Muscle of arm (tissue), 1 donor: ENCODE measurements at regions not wholly inside any gene's neighbourhood (a gene's known extent, or its start where the extent isn't known, plus 50 kb on each side); places are given as distances from the start of the nearest gene placed in this dataset.

Experiments
- DNase-seq: peaks from one replicate; pipeline ENCODE4 v3.0.0-alpha.2; 2013

DNA sequence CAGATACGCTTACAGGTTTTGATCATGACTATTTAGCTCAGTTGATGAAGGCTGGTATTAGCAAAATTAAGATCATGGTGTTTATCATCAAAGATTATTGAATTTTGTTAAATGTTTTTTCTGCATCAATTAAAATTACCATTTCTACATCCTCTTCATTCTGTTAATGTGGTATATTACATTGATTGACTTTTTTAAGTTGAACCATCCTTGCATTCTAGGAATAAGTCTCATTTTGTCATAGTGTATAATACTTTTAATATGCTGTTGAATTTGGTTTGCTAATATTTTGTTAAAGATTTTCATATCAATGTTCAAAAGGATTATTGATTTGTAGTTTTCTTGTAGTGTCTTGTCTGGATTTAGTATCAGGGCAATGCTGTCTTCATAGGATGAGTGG lies 142.4 kb downstream of the LYPLAL1 start:
- no peak for DNase-seq

- no peak for DNase-seq
Observed at GRCh38 chr1:219313961-219314360, 140.3 kb downstream of the LYPLAL1 start.

DNA sequence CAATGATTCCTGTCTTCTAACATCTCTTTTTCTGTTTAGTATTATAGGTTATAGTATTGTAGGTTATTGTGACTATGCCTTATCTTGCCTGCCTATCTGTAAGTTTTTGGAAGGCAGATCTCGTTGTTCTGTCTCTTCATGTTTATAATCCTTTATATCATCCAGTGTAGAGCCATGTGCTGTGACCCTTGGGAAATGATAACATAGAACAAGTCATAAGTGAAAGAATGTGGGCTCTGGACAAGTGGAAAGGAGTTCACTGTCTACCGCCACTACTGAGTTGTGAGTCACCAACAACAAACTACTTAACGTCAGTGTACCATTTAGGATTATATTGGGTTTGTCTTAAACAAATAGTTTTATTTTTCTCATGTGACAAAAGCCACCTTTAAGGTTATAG lies 139.3 kb downstream of the LYPLAL1 start:
- DNase-seq: no peak

- DNase-seq: no peak
Observed at GRCh38 chr1:219310181-219310728, 136.6 kb downstream of the LYPLAL1 start.

GRCh38 chr1:219308367-219308766 lies 134.7 kb downstream of the LYPLAL1 start:
- DNase-seq: no peak

DNA sequence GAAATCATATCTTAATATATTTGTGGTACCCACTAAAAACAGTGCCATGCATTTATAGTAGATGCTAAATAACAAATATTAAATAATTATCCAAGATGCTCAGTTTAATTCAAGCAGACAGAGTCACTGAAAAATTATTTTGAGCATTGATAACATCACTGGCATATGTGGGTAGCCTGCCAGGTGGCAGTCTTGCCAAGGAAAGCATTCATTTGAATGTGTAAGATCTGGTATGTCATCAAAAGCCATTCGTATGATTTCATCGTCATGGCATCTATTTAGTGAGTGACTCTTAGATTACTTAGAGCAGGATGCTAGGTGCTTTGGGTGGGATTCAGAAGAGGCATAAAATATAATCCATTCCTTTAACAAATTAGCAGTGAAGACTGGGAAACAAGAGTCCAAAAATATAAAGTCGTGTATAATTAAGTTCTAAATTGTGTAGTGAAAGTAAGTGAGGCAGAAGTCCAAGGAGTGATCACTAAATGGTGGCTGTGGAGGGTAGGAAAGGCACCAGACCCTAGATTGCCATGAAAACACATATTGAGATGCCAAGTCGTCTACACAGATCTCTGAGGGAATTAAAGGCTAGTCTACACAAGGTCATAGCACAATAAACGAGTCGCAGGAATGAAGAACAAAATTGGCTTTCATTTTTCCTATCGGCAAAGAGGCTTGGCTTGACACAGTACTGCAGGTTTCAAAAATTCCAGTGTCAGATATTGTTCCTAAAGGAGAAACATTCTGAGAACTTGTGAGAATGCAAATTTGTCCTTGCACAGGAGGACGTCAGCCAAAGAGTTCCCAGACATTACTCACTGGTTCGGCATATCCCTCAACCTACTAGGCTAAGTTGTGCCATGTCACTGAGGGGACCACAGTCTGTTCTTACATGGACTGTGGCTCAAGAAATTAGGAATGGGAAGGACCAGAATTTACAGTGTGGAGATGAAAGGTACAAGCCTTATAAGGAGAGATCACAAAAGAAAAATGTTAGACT lies 130.8 kb downstream of the LYPLAL1 start:
- DNase-seq: no peak

GRCh38 chr1:219302697-219303096 lies 129.0 kb downstream of the LYPLAL1 start:
- DNase-seq: no peak

GRCh38 chr1:219299420-219299819 lies 125.7 kb downstream of the LYPLAL1 start:
- DNase-seq: peak; percentile 48

DNA sequence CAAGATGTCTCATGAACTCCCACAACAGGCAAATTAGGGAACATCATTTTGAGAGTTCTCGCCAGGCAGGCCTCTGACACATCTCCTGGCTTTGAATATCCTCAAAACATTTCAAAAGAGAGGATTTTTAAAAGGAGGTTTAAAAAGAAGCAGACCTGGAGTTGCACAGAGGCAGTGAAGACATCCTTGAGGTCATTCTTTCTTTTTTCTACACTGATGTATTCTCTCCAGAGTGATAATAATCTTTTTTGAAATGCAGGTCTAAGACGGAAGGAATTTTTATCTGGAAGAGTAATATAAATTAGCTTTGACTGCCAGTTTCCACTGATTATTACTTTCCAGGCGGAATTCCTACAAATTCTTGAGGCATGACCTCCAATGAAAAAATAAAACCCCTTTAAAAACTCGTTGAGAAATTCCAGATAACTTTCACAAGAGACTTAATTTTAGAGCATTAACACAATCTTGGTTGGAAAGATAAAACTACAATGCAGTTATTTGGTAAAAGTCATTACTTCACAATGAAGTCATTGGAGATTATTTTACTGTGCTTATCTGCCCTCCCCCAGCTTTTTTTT lies 125.0 kb downstream of the LYPLAL1 start:
- peak; percentile 86 for DNase-seq

- peak; percentile 73 for DNase-seq
Observed at GRCh38 chr1:219296430-219297355, 123.0 kb downstream of the LYPLAL1 start.

GRCh38 chr1:219294251-219294650 lies 120.6 kb downstream of the LYPLAL1 start:
- no peak for DNase-seq

- no peak for DNase-seq
Observed at GRCh38 chr1:219293410-219293809, 119.7 kb downstream of the LYPLAL1 start.

DNA sequence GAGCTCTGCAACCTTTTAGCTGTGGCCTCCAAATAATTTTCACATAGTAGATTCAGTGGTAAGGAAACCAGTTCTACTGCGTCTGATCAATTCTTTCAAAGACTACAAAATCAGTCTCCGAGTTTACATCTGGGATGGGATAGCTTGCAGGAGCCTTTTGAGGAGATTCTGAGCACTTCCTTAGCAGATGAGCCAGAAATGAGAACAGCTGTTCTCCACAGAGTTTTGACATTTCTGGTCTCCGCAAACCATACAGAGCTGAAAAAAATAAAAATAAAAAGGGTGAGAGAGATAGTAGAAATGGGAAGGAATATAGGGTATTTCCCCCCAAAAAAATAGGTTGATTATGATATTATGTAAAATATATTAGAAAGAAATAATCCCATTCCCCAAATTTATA lies 119.3 kb downstream of the LYPLAL1 start:
- peak; percentile 53 for DNase-seq

DNA sequence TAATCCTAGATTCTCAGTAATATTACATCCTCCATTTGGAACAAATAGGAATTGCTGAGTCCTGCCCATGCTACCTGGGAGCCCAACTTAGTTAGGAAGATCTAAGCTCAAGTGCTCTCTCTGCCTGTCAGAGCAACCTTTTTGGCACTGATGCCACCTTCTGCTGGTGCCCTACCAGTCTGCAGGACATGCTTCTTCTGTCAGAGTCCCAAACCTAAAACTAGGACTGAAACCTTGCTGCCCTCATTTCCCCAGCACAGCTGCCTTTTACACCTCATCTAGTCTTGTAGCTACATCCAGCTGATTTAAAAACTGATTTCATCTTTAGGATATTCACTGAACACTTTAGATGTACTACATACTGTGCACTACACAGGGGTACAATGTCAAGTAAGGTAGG lies 118.7 kb downstream of the LYPLAL1 start:
- no peak for DNase-seq

- no peak for DNase-seq
Observed at GRCh38 chr1:219289171-219289570, 115.5 kb downstream of the LYPLAL1 start.

DNA sequence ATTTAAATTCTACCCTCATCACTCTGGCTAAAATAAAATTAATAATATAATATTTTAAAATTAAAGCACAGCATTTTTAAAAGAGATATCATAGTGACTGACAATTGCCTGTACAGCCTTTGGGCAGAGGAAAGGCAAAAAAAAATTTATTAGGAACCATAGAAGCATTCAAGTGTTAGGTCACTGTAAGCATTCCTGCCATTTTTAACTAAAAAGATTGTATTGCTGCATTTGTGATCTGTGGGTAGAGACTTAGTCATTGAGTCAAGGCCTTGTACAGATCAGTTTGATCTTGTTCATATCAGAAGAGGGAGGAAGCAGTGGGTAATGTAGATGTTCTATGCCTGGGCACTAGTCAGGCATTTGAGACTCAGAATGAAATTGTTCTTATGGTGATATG lies 109.9 kb downstream of the LYPLAL1 start:
- no peak for DNase-seq

- no peak for DNase-seq
Observed at GRCh38 chr1:219281831-219282230, 108.2 kb downstream of the LYPLAL1 start.

- DNase-seq: no peak
Observed at GRCh38 chr1:219279017-219279770, 105.5 kb downstream of the LYPLAL1 start.

GRCh38 chr1:219278288-219278687 lies 104.6 kb downstream of the LYPLAL1 start:
- DNase-seq: no peak

GRCh38 chr1:219277304-219278105 lies 103.8 kb downstream of the LYPLAL1 start:
- no peak for DNase-seq
